Ovary (tissue), 3 donors: ENCODE measurements at regions not wholly inside any gene's neighbourhood (a gene's known extent, or its start where the extent isn't known, plus 50 kb on each side); places are given as distances from the start of the nearest gene placed in this dataset.

Source experiments
- EP300 ChIP-seq: sonication (generic); formaldehyde crosslinking; IDR thresholded peaks from one replicate; pipeline ENCODE4 v1.6.1; 2017; ENCODE audit warnings: antibody characterized with exemption
- POLR2A ChIP-seq: fragments of 450-650 bp; IDR thresholded peaks from one replicate; pipeline ENCODE4 v1.6.1; 2017; ENCODE audit warnings: antibody characterized with exemption, mild to moderate bottlenecking, moderate library complexity
- TF ChIP-seq, protein P1 (sequence below), 3 donors: fragments of 450-650 bp in 2 of 3; fragments of 200-600 bp in 1 of 3; IDR thresholded peaks; one replicate each; pipeline versions ENCODE4 v1.5.1 to v1.8.0; 2016 to 2022; ENCODE audit warnings: antibody characterized with exemption in 3 of 3, mild to moderate bottlenecking in 1 of 3
- donor health status: DM: no; HTN: no; CAD: no.

DNA sequence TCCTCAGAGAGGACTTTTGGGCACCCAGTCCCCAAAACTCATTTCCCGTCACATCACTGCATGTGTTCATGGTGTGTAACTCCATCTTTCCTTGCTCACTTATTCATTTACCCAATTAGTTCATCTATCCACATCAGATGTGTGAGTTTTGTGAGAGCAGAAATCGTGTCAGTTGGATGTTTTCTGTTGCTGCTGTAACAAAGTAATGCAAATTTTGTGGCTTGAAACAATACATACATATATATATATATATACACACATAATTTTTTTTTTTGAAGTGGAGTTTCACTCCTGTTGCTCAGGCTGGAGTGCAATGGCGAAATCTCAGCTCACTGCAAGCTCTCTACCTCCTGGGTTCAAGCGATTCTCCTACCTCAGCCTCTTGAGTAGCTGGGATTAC is 70.5 kb upstream of the BOD1 start:
- TF ChIP-seq, protein P1, sequence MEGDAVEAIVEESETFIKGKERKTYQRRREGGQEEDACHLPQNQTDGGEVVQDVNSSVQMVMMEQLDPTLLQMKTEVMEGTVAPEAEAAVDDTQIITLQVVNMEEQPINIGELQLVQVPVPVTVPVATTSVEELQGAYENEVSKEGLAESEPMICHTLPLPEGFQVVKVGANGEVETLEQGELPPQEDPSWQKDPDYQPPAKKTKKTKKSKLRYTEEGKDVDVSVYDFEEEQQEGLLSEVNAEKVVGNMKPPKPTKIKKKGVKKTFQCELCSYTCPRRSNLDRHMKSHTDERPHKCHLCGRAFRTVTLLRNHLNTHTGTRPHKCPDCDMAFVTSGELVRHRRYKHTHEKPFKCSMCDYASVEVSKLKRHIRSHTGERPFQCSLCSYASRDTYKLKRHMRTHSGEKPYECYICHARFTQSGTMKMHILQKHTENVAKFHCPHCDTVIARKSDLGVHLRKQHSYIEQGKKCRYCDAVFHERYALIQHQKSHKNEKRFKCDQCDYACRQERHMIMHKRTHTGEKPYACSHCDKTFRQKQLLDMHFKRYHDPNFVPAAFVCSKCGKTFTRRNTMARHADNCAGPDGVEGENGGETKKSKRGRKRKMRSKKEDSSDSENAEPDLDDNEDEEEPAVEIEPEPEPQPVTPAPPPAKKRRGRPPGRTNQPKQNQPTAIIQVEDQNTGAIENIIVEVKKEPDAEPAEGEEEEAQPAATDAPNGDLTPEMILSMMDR (IDR thresholded peaks at IDR 0.05) = no peak
- TF ChIP-seq POLR2A (no peak), EP300 (no peak)
